ENCODE measurements at regions not wholly inside any gene's neighbourhood (a gene's known extent, or its start where the extent isn't known, plus 50 kb on each side); places are given as distances from the start of the nearest gene placed in this dataset.

- H3K27me3 Mint-ChIP-seq (ENCODE audit: insufficient read depth, low read depth) = peaks cover 6% of the 10 kb centered on the region
- no peaks in the 10 kb centered on the region for H3K36me3 Mint-ChIP-seq
These were observed 348.5 kb downstream of the FOXO1 start for GRCh38 chr13:40317980-40318327.

GRCh38 chr13:40318366-40318765 lies 348.1 kb downstream of the FOXO1 start:
- Histone ChIP-seq H3K4me2 (no peak overlapping the region), H3K4me1 (peaks cover 3% of the 10 kb centered on the region), H3K9ac (no peak overlapping the region), H4K20me1 (ENCODE audit: low read depth) (no peaks in the 10 kb centered on the region), H3K79me2 (ENCODE audit: low read depth) (no peaks in the 10 kb centered on the region), H3K36me3 (no peaks in the 10 kb centered on the region), H3K4me3 (no peak overlapping the region), H3K27ac (no peak overlapping the region), H3F3A (ENCODE audit: low read depth) (no peaks in the 10 kb centered on the region), H3K9me3 (ENCODE audit: low read depth) (peaks cover 3% of the 10 kb centered on the region), H3K27me3 (no peaks in the 10 kb centered on the region), H2AFZ (replicated peaks) (no peak overlapping the region)
- H3K36me3 Mint-ChIP-seq = peaks cover 2% of the 10 kb centered on the region
- H3K4me3 Mint-ChIP-seq = no peak overlapping the region
- no peak overlapping the region for H3K27ac Mint-ChIP-seq
- H3K9me3 Mint-ChIP-seq = peaks cover 7% of the 10 kb centered on the region
- no peak for TF ChIP-seq EZH2phosphoT487 (IDR thresholded peaks at IDR 0.05)
- no peak for DNase-seq (ENCODE audit: low spot score)
- peaks cover 4% of the 10 kb centered on the region for H3K27me3 Mint-ChIP-seq (ENCODE audit: insufficient read depth, low read depth)
- H3K4me1 Mint-ChIP-seq = peaks cover 9% of the 10 kb centered on the region

More at GRCh38 chr13:40317980-40318327, 348.5 kb downstream of the FOXO1 start:
- Histone ChIP-seq H3K4me1 (peaks cover 3% of the 10 kb centered on the region), H4K20me1 (ENCODE audit: low read depth) (no peaks in the 10 kb centered on the region), H3K79me2 (ENCODE audit: low read depth) (no peaks in the 10 kb centered on the region), H3K9ac (no peak overlapping the region), H3K36me3 (no peaks in the 10 kb centered on the region), H3K4me3 (no peak overlapping the region), H3K27ac (no peak overlapping the region), H3F3A (ENCODE audit: low read depth) (no peaks in the 10 kb centered on the region), H3K4me2 (no peak overlapping the region), H3K9me3 (ENCODE audit: low read depth) (peaks cover under 1% of the 10 kb centered on the region), H2AFZ (replicated peaks) (no peak overlapping the region), H3K27me3 (no peaks in the 10 kb centered on the region)
- no peak for DNase-seq (ENCODE audit: low spot score)
- no peak for TF ChIP-seq EZH2 (IDR thresholded peaks at IDR 0.05)
- TF ChIP-seq EZH2phosphoT487 (IDR thresholded peaks at IDR 0.05) = no peak
- TF ChIP-seq CTCF (IDR thresholded peaks at IDR 0.05) = no peak
- no peak overlapping the region for H3K4me3 Mint-ChIP-seq
- H3K4me1 Mint-ChIP-seq = peaks cover 9% of the 10 kb centered on the region
- no peak overlapping the region for H3K27ac Mint-ChIP-seq
- H3K9me3 Mint-ChIP-seq = peaks cover 3% of the 10 kb centered on the region

- H3K27ac ChIP-seq = no peak overlapping the region
- no peak for DNase-seq (ENCODE audit: low spot score)
- H3K36me3 ChIP-seq = peaks cover 4% of the 10 kb centered on the region
- peaks cover 3% of the 10 kb centered on the region for H3K4me1 ChIP-seq
- H3K79me2 ChIP-seq (ENCODE audit: low read depth) = no peaks in the 10 kb centered on the region
- H3K9me3 Mint-ChIP-seq = peaks cover 10% of the 10 kb centered on the region
- H2AFZ ChIP-seq (replicated peaks) = no peak overlapping the region
- H3K27ac Mint-ChIP-seq = no peak overlapping the region
- H4K20me1 ChIP-seq (ENCODE audit: low read depth) = no peaks in the 10 kb centered on the region
- H3K4me2 ChIP-seq = no peak overlapping the region
- H3K36me3 Mint-ChIP-seq = peaks cover 2% of the 10 kb centered on the region
- no peak overlapping the region for H3K4me3 Mint-ChIP-seq
- TF ChIP-seq CTCF (IDR thresholded peaks at IDR 0.05) = no peak
- no peak for TF ChIP-seq EZH2 (IDR thresholded peaks at IDR 0.05)
- no peak for TF ChIP-seq EZH2phosphoT487 (IDR thresholded peaks at IDR 0.05)
- H3K9ac ChIP-seq = no peak overlapping the region
- no peaks in the 10 kb centered on the region for H3K27me3 ChIP-seq
- H3K4me1 Mint-ChIP-seq = peaks cover 9% of the 10 kb centered on the region
- peaks cover 9% of the 10 kb centered on the region for H3K9me3 ChIP-seq (ENCODE audit: low read depth)
- H3K27me3 Mint-ChIP-seq (ENCODE audit: insufficient read depth, low read depth) = no peaks in the 10 kb centered on the region
- no peaks in the 10 kb centered on the region for H3F3A ChIP-seq (ENCODE audit: low read depth)
- H3K4me3 ChIP-seq = no peak overlapping the region
These were observed 346.5 kb downstream of the FOXO1 start for GRCh38 chr13:40319699-40320579.

- Histone ChIP-seq H3K79me2 (ENCODE audit: low read depth) (no peaks in the 10 kb centered on the region), H3K4me3 (no peak overlapping the region), H2AFZ (replicated peaks) (no peak overlapping the region), H3K27ac (no peak overlapping the region), H3K36me3 (peaks cover 4% of the 10 kb centered on the region), H3K9me3 (ENCODE audit: low read depth) (peaks cover 7% of the 10 kb centered on the region), H3K9ac (no peak overlapping the region), H3K4me1 (no peaks in the 10 kb centered on the region), H3K27me3 (no peaks in the 10 kb centered on the region), H4K20me1 (ENCODE audit: low read depth) (no peaks in the 10 kb centered on the region), H3F3A (ENCODE audit: low read depth) (no peaks in the 10 kb centered on the region), H3K4me2 (no peak overlapping the region)
- peaks cover 4% of the 10 kb centered on the region for H3K27me3 Mint-ChIP-seq (ENCODE audit: insufficient read depth, low read depth)
- H3K9me3 Mint-ChIP-seq = peaks cover 18% of the 10 kb centered on the region
- H3K4me3 Mint-ChIP-seq = no peak overlapping the region
- peaks cover 5% of the 10 kb centered on the region for H3K4me1 Mint-ChIP-seq
- TF ChIP-seq CTCF (IDR thresholded peaks at IDR 0.05) (no peak), EZH2phosphoT487 (IDR thresholded peaks at IDR 0.05) (no peak), EZH2 (IDR thresholded peaks at IDR 0.05) (no peak)
- H3K36me3 Mint-ChIP-seq = peaks cover 2% of the 10 kb centered on the region
- no peak overlapping the region for H3K27ac Mint-ChIP-seq
- no peak for DNase-seq (ENCODE audit: low spot score)
These were observed 338.4 kb downstream of the FOXO1 start for GRCh38 chr13:40328091-40328490.
